ENCODE measurements at regions not wholly inside any gene's neighbourhood (a gene's known extent, or its start where the extent isn't known, plus 50 kb on each side); places are given as distances from the start of the nearest gene placed in this dataset.

DNA sequence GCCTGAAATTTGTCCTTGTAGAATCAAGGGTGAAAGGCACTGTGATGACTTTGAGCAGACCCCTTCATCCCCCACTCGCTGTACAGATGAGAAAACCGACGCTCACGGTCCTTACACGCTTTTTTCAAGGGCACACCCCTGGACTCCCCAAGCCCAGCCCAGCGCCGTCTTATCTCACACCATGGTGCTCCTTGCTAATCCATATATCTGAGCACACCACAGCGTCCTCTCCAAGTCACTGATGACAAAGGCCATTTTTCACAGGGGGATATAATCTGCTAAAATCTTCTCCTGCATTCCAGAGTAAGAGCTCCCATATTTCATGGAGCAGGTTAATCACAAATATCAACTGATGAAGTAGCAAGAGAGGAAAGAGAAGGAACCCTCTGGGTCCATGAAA is 486.3 kb downstream of the BCOR start:
- 92% methylated on average over 8 of the region's 8 CpGs for WGBS
- H3K27me3 ChIP-seq (ENCODE audit: control insufficient read depth in 4 of 4, insufficient read depth in 4 of 4, low read length in 3 of 4): no peaks in the 10 kb centered on the region
- H3K27ac ChIP-seq (ENCODE audit: low read depth in 1 of 2, low read length in 2 of 2): no peak overlapping the region
- H3K9ac ChIP-seq (ENCODE audit: low read depth in 1 of 2, low read length in 2 of 2): no peak overlapping the region
- H3K36me3 ChIP-seq (ENCODE audit: control insufficient read depth in 4 of 4, insufficient read depth in 3 of 4, low read depth in 1 of 4, low read length in 3 of 4): no peaks in the 10 kb centered on the region
- peaks cover 0 to 6% (median 2%) of the 10 kb centered on the region in 4 donors for H3K9me3 ChIP-seq (ENCODE audit: control insufficient read depth in 4 of 4, low read length in 3 of 4)
- no peak overlapping the region for H3K4me3 ChIP-seq (ENCODE audit: low read depth in 1 of 3, low read length in 3 of 3)
- H3K4me1 ChIP-seq (ENCODE audit: control insufficient read depth in 4 of 4, insufficient read depth in 4 of 4, low read length in 3 of 4): peaks cover 2 to 13% (median 7%) of the 10 kb centered on the region in 4 donors
- no peak for TF ChIP-seq HNF4A (conservative IDR thresholded peaks at IDR 0.05)
- TF ChIP-seq, protein P1, sequence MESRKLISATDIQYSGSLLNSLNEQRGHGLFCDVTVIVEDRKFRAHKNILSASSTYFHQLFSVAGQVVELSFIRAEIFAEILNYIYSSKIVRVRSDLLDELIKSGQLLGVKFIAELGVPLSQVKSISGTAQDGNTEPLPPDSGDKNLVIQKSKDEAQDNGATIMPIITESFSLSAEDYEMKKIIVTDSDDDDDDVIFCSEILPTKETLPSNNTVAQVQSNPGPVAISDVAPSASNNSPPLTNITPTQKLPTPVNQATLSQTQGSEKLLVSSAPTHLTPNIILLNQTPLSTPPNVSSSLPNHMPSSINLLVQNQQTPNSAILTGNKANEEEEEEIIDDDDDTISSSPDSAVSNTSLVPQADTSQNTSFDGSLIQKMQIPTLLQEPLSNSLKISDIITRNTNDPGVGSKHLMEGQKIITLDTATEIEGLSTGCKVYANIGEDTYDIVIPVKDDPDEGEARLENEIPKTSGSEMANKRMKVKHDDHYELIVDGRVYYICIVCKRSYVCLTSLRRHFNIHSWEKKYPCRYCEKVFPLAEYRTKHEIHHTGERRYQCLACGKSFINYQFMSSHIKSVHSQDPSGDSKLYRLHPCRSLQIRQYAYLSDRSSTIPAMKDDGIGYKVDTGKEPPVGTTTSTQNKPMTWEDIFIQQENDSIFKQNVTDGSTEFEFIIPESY (IDR thresholded peaks at IDR 0.05): no peak
- TF ChIP-seq YY1 (IDR thresholded peaks at IDR 0.05): no peak
- TF ChIP-seq, protein P2, sequence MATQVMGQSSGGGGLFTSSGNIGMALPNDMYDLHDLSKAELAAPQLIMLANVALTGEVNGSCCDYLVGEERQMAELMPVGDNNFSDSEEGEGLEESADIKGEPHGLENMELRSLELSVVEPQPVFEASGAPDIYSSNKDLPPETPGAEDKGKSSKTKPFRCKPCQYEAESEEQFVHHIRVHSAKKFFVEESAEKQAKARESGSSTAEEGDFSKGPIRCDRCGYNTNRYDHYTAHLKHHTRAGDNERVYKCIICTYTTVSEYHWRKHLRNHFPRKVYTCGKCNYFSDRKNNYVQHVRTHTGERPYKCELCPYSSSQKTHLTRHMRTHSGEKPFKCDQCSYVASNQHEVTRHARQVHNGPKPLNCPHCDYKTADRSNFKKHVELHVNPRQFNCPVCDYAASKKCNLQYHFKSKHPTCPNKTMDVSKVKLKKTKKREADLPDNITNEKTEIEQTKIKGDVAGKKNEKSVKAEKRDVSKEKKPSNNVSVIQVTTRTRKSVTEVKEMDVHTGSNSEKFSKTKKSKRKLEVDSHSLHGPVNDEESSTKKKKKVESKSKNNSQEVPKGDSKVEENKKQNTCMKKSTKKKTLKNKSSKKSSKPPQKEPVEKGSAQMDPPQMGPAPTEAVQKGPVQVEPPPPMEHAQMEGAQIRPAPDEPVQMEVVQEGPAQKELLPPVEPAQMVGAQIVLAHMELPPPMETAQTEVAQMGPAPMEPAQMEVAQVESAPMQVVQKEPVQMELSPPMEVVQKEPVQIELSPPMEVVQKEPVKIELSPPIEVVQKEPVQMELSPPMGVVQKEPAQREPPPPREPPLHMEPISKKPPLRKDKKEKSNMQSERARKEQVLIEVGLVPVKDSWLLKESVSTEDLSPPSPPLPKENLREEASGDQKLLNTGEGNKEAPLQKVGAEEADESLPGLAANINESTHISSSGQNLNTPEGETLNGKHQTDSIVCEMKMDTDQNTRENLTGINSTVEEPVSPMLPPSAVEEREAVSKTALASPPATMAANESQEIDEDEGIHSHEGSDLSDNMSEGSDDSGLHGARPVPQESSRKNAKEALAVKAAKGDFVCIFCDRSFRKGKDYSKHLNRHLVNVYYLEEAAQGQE (IDR thresholded peaks at IDR 0.05): no peak
- no peak for TF ChIP-seq NR2F2 (IDR thresholded peaks at IDR 0.05)
- TF ChIP-seq FOXA1 (IDR thresholded peaks at IDR 0.05): no peak
- TF ChIP-seq SP1 (IDR thresholded peaks at IDR 0.05): no peak
- no peak for TF ChIP-seq GABPA (IDR thresholded peaks at IDR 0.05 in 1 of 2, conservative IDR thresholded peaks at IDR 0.05 in 1 of 2)
- TF ChIP-seq, protein P3, sequence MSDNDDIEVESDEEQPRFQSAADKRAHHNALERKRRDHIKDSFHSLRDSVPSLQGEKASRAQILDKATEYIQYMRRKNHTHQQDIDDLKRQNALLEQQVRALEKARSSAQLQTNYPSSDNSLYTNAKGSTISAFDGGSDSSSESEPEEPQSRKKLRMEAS (IDR thresholded peaks at IDR 0.05): no peak
- TF ChIP-seq RXRA (IDR thresholded peaks at IDR 0.05): no peak
- no peak for DNase-seq (ENCODE audit: low spot score)

DNA sequence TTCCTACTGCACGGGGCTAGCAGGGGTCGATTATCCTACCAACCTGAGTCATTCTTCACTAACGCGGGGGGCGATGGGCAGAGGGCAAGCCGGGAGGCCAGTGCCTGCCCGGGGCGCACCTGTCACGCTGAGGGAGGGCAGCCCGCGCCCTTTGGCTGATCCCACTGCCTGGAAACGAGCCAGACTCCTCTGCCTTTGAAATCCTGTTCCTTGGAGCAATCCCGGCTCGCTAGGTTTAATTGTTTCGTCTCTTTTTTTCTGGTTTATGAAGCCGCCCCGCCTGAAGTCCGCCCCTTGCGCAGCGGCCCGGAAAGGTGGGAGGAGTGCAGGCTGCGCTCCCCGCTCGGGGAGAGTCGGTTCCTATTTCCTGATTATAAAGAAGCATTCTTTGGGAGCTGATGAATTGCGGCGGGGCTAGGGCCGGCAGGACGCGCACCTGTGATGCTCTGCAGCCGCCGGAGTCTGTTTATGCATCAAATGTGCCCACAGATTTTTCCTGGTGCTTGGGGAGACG is 484.2 kb downstream of the BCOR start:
- WGBS: 1% methylated on average over 33 of the region's 33 CpGs
- H3K9me3 ChIP-seq (ENCODE audit: control insufficient read depth in 4 of 4, low read length in 3 of 4): no peaks in the 10 kb centered on the region
- H3K4me3 ChIP-seq (ENCODE audit: low read depth in 1 of 3, low read length in 3 of 3): peak overlapping the region in 1 of 3 donors; percentile 27
- DNase-seq (ENCODE audit: low spot score): no peak
- no peaks in the 10 kb centered on the region for H3K27me3 ChIP-seq (ENCODE audit: control insufficient read depth in 4 of 4, insufficient read depth in 4 of 4, low read length in 3 of 4)
- TF ChIP-seq, protein P4, sequence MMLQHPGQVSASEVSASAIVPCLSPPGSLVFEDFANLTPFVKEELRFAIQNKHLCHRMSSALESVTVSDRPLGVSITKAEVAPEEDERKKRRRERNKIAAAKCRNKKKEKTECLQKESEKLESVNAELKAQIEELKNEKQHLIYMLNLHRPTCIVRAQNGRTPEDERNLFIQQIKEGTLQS (IDR thresholded peaks at IDR 0.05): no peak
- no peak for TF ChIP-seq JUND (IDR thresholded peaks at IDR 0.05)
- no peak for TF ChIP-seq HNF4G (IDR thresholded peaks at IDR 0.05)
- no peak for TF ChIP-seq HNF4A (conservative IDR thresholded peaks at IDR 0.05)
- no peak for TF ChIP-seq RAD21 (IDR thresholded peaks at IDR 0.05)
- H3K27ac ChIP-seq (ENCODE audit: low read depth in 1 of 2, low read length in 2 of 2): peak overlapping the region in 1 of 2 donors; percentile 8
- peaks cover 2 to 13% (median 7%) of the 10 kb centered on the region in 4 donors for H3K4me1 ChIP-seq (ENCODE audit: control insufficient read depth in 4 of 4, insufficient read depth in 4 of 4, low read length in 3 of 4)
- no peaks in the 10 kb centered on the region for H3K36me3 ChIP-seq (ENCODE audit: control insufficient read depth in 4 of 4, insufficient read depth in 3 of 4, low read depth in 1 of 4, low read length in 3 of 4)
- no peak overlapping the region for H3K9ac ChIP-seq (ENCODE audit: low read depth in 1 of 2, low read length in 2 of 2)
